ENCODE measurements at regions not wholly inside any gene's neighbourhood (a gene's known extent, or its start where the extent isn't known, plus 50 kb on each side); places are given as distances from the start of the nearest gene placed in this dataset.

GRCh38 chr1:57696043-57696442 is 272.2 kb upstream of the DAB1 start:
- DNase-seq = no peak

- no peak for DNase-seq
Observed at GRCh38 chr1:57686306-57686705, 262.4 kb upstream of the DAB1 start.

- DNase-seq = no peak
Observed at GRCh38 chr1:57683037-57683942, 259.4 kb upstream of the DAB1 start.

GRCh38 chr1:57678138-57678537 is 254.3 kb upstream of the DAB1 start:
- no peak for DNase-seq

GRCh38 chr1:57675776-57676175 is 251.9 kb upstream of the DAB1 start:
- no peak for DNase-seq

- DNase-seq = no peak
Observed at GRCh38 chr1:57674801-57675200, 250.9 kb upstream of the DAB1 start.

GRCh38 chr1:57672346-57673140 is 248.7 kb upstream of the DAB1 start:
- DNase-seq = no peak

- DNase-seq = no peak
Observed at GRCh38 chr1:57671750-57672149, 247.9 kb upstream of the DAB1 start.

GRCh38 chr1:57659804-57660203 is 235.9 kb upstream of the DAB1 start:
- DNase-seq = no peak

- no peak for DNase-seq
Observed at GRCh38 chr1:57655161-57655560, 231.3 kb upstream of the DAB1 start.

GRCh38 chr1:57644667-57645066 is 220.8 kb upstream of the DAB1 start:
- no peak for DNase-seq

GRCh38 chr1:57638239-57638638 is 214.4 kb upstream of the DAB1 start:
- no peak for DNase-seq

- DNase-seq = no peak
Observed at GRCh38 chr1:57637155-57637554, 213.3 kb upstream of the DAB1 start.

- DNase-seq = no peak
Observed at GRCh38 chr1:57633881-57634280, 210.0 kb upstream of the DAB1 start.

GRCh38 chr1:57633056-57633455 is 209.2 kb upstream of the DAB1 start:
- no peak for DNase-seq

- no peak for DNase-seq
Observed at GRCh38 chr1:57632401-57632800, 208.5 kb upstream of the DAB1 start.

GRCh38 chr1:57627612-57628011 is 203.8 kb upstream of the DAB1 start:
- no peak for DNase-seq

- no peak for DNase-seq
Observed at GRCh38 chr1:57623791-57624538, 200.1 kb upstream of the DAB1 start.

- no peak for DNase-seq
Observed at GRCh38 chr1:57623039-57623790, 199.4 kb upstream of the DAB1 start.

GRCh38 chr1:57621776-57622175 is 197.9 kb upstream of the DAB1 start:
- DNase-seq = no peak

GRCh38 chr1:57620605-57621004 is 196.7 kb upstream of the DAB1 start:
- DNase-seq = no peak

- no peak for DNase-seq
Observed at GRCh38 chr1:57616921-57617320, 193.1 kb upstream of the DAB1 start.

GRCh38 chr1:57615956-57616355 is 192.1 kb upstream of the DAB1 start:
- DNase-seq = no peak
